ENCODE measurements at regions not wholly inside any gene's neighbourhood (a gene's known extent, or its start where the extent isn't known, plus 50 kb on each side); places are given as distances from the start of the nearest gene placed in this dataset.

DNA sequence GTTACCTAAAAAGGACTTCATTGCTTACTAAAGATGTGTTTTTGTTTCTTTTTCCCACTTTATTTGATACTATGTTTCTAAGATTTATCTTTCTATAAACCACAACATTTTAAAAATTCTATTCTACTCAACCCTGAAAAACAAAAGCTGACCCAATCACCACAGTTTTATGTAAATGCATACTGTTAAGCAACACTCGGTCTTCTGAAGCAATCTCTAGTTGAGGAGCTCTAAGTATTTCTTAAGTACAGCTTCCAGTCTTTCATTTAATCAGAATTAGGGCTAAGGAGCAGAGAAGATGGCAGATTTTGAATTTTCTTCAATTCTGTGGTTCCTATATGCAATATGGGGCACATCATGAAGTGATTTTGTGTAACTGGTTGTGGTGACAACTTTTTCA is 72.2 kb upstream of the SLC4A10 start:
- H3K27me3 ChIP-seq (ENCODE audit: control insufficient read depth, insufficient read depth, low read length): no peaks in the 10 kb centered on the region
- H3K4me3 ChIP-seq (ENCODE audit: low read depth, low read length): no peak overlapping the region
- TF ChIP-seq, protein P1, sequence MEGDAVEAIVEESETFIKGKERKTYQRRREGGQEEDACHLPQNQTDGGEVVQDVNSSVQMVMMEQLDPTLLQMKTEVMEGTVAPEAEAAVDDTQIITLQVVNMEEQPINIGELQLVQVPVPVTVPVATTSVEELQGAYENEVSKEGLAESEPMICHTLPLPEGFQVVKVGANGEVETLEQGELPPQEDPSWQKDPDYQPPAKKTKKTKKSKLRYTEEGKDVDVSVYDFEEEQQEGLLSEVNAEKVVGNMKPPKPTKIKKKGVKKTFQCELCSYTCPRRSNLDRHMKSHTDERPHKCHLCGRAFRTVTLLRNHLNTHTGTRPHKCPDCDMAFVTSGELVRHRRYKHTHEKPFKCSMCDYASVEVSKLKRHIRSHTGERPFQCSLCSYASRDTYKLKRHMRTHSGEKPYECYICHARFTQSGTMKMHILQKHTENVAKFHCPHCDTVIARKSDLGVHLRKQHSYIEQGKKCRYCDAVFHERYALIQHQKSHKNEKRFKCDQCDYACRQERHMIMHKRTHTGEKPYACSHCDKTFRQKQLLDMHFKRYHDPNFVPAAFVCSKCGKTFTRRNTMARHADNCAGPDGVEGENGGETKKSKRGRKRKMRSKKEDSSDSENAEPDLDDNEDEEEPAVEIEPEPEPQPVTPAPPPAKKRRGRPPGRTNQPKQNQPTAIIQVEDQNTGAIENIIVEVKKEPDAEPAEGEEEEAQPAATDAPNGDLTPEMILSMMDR (IDR thresholded peaks at IDR 0.05; ENCODE audit: insufficient read depth, low read length, poor library complexity, severe bottlenecking): no peak
- no peak for DNase-seq (ENCODE audit: low read depth)
- H3K36me3 ChIP-seq (ENCODE audit: control insufficient read depth, insufficient read depth, low read length): no peaks in the 10 kb centered on the region

DNA sequence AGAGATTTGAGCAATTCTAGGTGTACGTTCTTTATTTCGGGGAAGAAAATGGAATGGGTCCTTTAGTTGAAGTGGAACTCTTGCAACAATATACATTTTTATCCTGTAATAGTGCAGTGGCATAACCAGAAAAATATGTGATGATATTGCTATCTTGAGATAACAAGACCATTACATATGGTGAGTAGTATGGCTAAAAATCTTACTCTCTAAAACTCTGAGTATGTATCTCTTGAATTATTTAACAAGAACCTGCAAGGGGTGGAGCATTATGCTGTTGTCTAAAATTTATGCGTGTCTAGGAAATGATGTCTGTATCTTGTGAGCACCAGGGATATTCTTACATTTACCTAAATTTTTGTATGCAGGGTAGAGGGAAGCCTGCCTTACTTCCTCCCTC is 68.4 kb upstream of the SLC4A10 start:
- DNase-seq (ENCODE audit: low read depth): no peak
- no peaks in the 10 kb centered on the region for H3K27me3 ChIP-seq (ENCODE audit: control insufficient read depth, insufficient read depth, low read length)
- no peak overlapping the region for H3K4me3 ChIP-seq (ENCODE audit: low read depth, low read length)
- TF ChIP-seq, protein P1 (IDR thresholded peaks at IDR 0.05; ENCODE audit: insufficient read depth, low read length, poor library complexity, severe bottlenecking): no peak
- H3K36me3 ChIP-seq (ENCODE audit: control insufficient read depth, insufficient read depth, low read length): no peaks in the 10 kb centered on the region

GRCh38 chr2:161556440-161556839 is 67.8 kb upstream of the SLC4A10 start:
- DNase-seq (ENCODE audit: low read depth): no peak
- no peaks in the 10 kb centered on the region for H3K36me3 ChIP-seq (ENCODE audit: control insufficient read depth, insufficient read depth, low read length)
- TF ChIP-seq, protein P1 (IDR thresholded peaks at IDR 0.05; ENCODE audit: insufficient read depth, low read length, poor library complexity, severe bottlenecking): peak; percentile 2
- no peak overlapping the region for H3K4me3 ChIP-seq (ENCODE audit: low read depth, low read length)
- H3K27me3 ChIP-seq (ENCODE audit: control insufficient read depth, insufficient read depth, low read length): no peaks in the 10 kb centered on the region

- H3K27me3 ChIP-seq (ENCODE audit: control insufficient read depth, insufficient read depth, low read length): no peaks in the 10 kb centered on the region
- no peaks in the 10 kb centered on the region for H3K36me3 ChIP-seq (ENCODE audit: control insufficient read depth, insufficient read depth, low read length)
- no peak overlapping the region for H3K4me3 ChIP-seq (ENCODE audit: low read depth, low read length)
- no peak for DNase-seq (ENCODE audit: low read depth)
- TF ChIP-seq, protein P1 (IDR thresholded peaks at IDR 0.05; ENCODE audit: insufficient read depth, low read length, poor library complexity, severe bottlenecking): no peak
Measured at GRCh38 chr2:161557538-161557937, 66.7 kb upstream of the SLC4A10 start.

DNA sequence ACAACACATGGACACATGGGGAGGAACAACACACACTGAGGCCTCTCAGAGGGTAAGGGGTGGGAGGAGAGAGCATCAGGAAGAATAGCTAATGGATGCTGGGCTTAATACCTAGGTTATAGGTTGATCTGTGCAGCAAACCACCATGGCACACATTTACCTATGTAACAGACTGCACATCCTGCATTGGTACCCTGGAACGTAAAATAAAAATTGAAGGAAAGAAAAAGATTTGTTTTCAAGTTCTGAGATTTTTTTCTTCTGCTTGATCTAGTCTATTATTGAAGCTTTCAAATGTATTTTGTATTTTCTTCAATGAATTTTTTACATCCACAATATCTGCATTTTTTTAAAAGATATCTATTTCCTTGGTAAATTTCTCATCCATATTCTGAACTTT is 59.3 kb upstream of the SLC4A10 start:
- H3K4me3 ChIP-seq (ENCODE audit: low read depth, low read length): no peak overlapping the region
- TF ChIP-seq, protein P1 (IDR thresholded peaks at IDR 0.05; ENCODE audit: insufficient read depth, low read length, poor library complexity, severe bottlenecking): no peak
- no peaks in the 10 kb centered on the region for H3K27me3 ChIP-seq (ENCODE audit: control insufficient read depth, insufficient read depth, low read length)
- H3K36me3 ChIP-seq (ENCODE audit: control insufficient read depth, insufficient read depth, low read length): no peaks in the 10 kb centered on the region
- no peak for DNase-seq (ENCODE audit: low read depth)

- TF ChIP-seq, protein P1 (IDR thresholded peaks at IDR 0.05; ENCODE audit: insufficient read depth, low read length, poor library complexity, severe bottlenecking): no peak
- no peaks in the 10 kb centered on the region for H3K36me3 ChIP-seq (ENCODE audit: control insufficient read depth, insufficient read depth, low read length)
- DNase-seq (ENCODE audit: low read depth): no peak
- H3K4me3 ChIP-seq (ENCODE audit: low read depth, low read length): no peak overlapping the region
- no peaks in the 10 kb centered on the region for H3K27me3 ChIP-seq (ENCODE audit: control insufficient read depth, insufficient read depth, low read length)
Measured at GRCh38 chr2:161569401-161569800, 54.8 kb upstream of the SLC4A10 start.
